Stimulated activated CD4-positive, alpha-beta T cell treated with anti-CD3 and anti-CD28 coated beads, Interleukin-1b, Interleukin-23, amount 100 ng/mL, for 1 hour (primary cell): ENCODE measurements at regions not wholly inside any gene's neighbourhood (a gene's known extent, or its start where the extent isn't known, plus 50 kb on each side); places are given as distances from the start of the nearest gene placed in this dataset.

Source experiments
- DNase-seq, 2 donors: peaks; one replicate each; pipeline ENCODE4 v3.0.0-alpha.2; 2020; ENCODE audit warnings: low read depth in 2 of 2

GRCh38 chr7:21142081-21142480 lies 285.8 kb upstream of the SP4 start:
- DNase-seq: no peak

- DNase-seq: no peak
Measured at GRCh38 chr7:21146642-21147423, 281.1 kb upstream of the SP4 start.

- no peak for DNase-seq
Measured at GRCh38 chr7:21149809-21150208, 278.1 kb upstream of the SP4 start.

- no peak for DNase-seq
Measured at GRCh38 chr7:21154614-21155013, 273.3 kb upstream of the SP4 start.

GRCh38 chr7:21159506-21159905 lies 268.4 kb upstream of the SP4 start:
- DNase-seq: no peak

- DNase-seq: no peak
Measured at GRCh38 chr7:21160401-21160800, 267.5 kb upstream of the SP4 start.

- DNase-seq: no peak
Measured at GRCh38 chr7:21167942-21168341, 259.9 kb upstream of the SP4 start.

- DNase-seq: no peak
Measured at GRCh38 chr7:21169667-21170580, 258.0 kb upstream of the SP4 start.

- DNase-seq: no peak
Measured at GRCh38 chr7:21172800-21173199, 255.1 kb upstream of the SP4 start.

GRCh38 chr7:21173436-21173835 lies 254.4 kb upstream of the SP4 start:
- DNase-seq: no peak

GRCh38 chr7:21175714-21176113 lies 252.2 kb upstream of the SP4 start:
- no peak for DNase-seq

- no peak for DNase-seq
Measured at GRCh38 chr7:21184942-21185652, 242.8 kb upstream of the SP4 start.

GRCh38 chr7:21185653-21186265 lies 242.1 kb upstream of the SP4 start:
- no peak for DNase-seq

GRCh38 chr7:21191321-21192073 lies 236.4 kb upstream of the SP4 start:
- no peak for DNase-seq

- no peak for DNase-seq
Measured at GRCh38 chr7:21192657-21193056, 235.2 kb upstream of the SP4 start.

- DNase-seq: no peak
Measured at GRCh38 chr7:21193895-21194294, 234.0 kb upstream of the SP4 start.

- DNase-seq: no peak
Measured at GRCh38 chr7:21194936-21195335, 232.9 kb upstream of the SP4 start.

- DNase-seq: no peak
Measured at GRCh38 chr7:21198921-21199320, 229.0 kb upstream of the SP4 start.

- no peak for DNase-seq
Measured at GRCh38 chr7:21200503-21200902, 227.4 kb upstream of the SP4 start.

- DNase-seq: no peak
Measured at GRCh38 chr7:21214657-21215056, 213.2 kb upstream of the SP4 start.

- DNase-seq: no peak
Measured at GRCh38 chr7:21215307-21215706, 212.6 kb upstream of the SP4 start.
